Testis (tissue), 2 donors: ENCODE measurements at regions not wholly inside any gene's neighbourhood (a gene's known extent, or its start where the extent isn't known, plus 50 kb on each side); places are given as distances from the start of the nearest gene placed in this dataset.

ENCODE experiments used
- DNase-seq: peaks from one replicate; pipeline ENCODE4 v3.0.0-alpha.2; 2019
- H3K27ac ChIP-seq, 2 donors: fragments of 200-600 bp; sonication (generic); one replicate each; pipeline ENCODE4 v1.5.1; 2019
- H3K27me3 ChIP-seq: fragments of 200-600 bp; sonication (generic); one replicate; pipeline ENCODE4 v1.5.1; 2019
- H3K36me3 ChIP-seq: fragments of 200-600 bp; sonication (generic); one replicate; pipeline ENCODE4 v1.5.1; 2017; ENCODE audit warnings: low read depth; ENCODE audit errors: missing control alignments
- H3K4me1 ChIP-seq: fragments of 200-600 bp; sonication (generic); one replicate; pipeline ENCODE4 v1.5.1; 2019
- H3K4me3 ChIP-seq, 2 donors: fragments of 200-600 bp; sonication (generic); one replicate each; pipeline ENCODE4 v1.5.1; 2017 to 2019
- H3K9me3 ChIP-seq: fragments of 200-600 bp; sonication (generic); one replicate; pipeline ENCODE4 v1.5.1; 2017
- POLR2A ChIP-seq: fragments of 450-650 bp; IDR thresholded peaks from one replicate; pipeline ENCODE4 v1.6.1; 2017; ENCODE audit warnings: antibody characterized with exemption, mild to moderate bottlenecking, moderate library complexity
- WGBS, 2 donors: methylation state at CpG; one replicate each; pipeline ENCODE4 v1.1.5; 2018; 5-methylcytosine and 5-hydroxymethylcytosine counted together
- intact Hi-C: fragments of 100-400 bp; cut with DNase I; formaldehyde crosslinking; loops from one replicate; pipeline ENCODE4 v1.15.1; 2023; ENCODE audit warnings: low total_unique reads
- TF ChIP-seq, protein P1 (sequence below), 3 experiments: fragments of 450-650 bp in 2 of 3; fragments of 200-600 bp in 1 of 3; sonication (generic) in 1 of 3; IDR thresholded peaks; one replicate each; pipeline ENCODE4 v1.5.1; 2016 to 2019; ENCODE audit warnings: antibody characterized with exemption in 3 of 3, mild to moderate bottlenecking in 2 of 3, moderate library complexity in 1 of 3

DNA sequence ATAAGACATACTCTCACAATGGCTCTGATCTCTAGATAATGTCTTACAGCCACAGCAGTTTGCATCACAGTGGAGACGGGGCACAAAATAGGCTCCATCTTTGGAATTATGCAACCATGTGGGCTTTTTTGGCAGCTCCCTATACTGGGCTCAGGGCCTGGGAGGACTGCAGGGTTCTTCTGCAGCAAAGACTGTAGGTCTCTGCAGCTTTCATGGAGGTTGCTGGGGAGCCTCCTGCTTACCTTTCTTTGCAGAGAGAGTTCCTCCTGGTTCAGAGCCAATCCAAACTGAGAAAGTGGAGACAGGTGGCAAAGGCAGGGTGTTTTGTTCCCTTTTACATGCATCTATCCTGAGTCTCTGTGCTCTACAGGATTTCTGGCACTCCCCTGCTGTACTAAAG, 558.0 kb downstream of the TLR4 start:
- Histone ChIP-seq H3K27me3 (no peaks in the 10 kb centered on the region), H3K9me3 (no peaks in the 10 kb centered on the region), H3K36me3 (no peaks in the 10 kb centered on the region), H3K27ac (no peak overlapping the region), H3K4me1 (no peaks in the 10 kb centered on the region), H3K4me3 (no peak overlapping the region)
- no peak for TF ChIP-seq POLR2A
- TF ChIP-seq, protein P1, sequence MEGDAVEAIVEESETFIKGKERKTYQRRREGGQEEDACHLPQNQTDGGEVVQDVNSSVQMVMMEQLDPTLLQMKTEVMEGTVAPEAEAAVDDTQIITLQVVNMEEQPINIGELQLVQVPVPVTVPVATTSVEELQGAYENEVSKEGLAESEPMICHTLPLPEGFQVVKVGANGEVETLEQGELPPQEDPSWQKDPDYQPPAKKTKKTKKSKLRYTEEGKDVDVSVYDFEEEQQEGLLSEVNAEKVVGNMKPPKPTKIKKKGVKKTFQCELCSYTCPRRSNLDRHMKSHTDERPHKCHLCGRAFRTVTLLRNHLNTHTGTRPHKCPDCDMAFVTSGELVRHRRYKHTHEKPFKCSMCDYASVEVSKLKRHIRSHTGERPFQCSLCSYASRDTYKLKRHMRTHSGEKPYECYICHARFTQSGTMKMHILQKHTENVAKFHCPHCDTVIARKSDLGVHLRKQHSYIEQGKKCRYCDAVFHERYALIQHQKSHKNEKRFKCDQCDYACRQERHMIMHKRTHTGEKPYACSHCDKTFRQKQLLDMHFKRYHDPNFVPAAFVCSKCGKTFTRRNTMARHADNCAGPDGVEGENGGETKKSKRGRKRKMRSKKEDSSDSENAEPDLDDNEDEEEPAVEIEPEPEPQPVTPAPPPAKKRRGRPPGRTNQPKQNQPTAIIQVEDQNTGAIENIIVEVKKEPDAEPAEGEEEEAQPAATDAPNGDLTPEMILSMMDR (IDR thresholded peaks at IDR 0.05): no peak
- 71 to 88% methylated on average over 1 of the region's 1 CpG for WGBS, 2 donors
- intact Hi-C loops: no loop called here
- no peak for DNase-seq

DNA sequence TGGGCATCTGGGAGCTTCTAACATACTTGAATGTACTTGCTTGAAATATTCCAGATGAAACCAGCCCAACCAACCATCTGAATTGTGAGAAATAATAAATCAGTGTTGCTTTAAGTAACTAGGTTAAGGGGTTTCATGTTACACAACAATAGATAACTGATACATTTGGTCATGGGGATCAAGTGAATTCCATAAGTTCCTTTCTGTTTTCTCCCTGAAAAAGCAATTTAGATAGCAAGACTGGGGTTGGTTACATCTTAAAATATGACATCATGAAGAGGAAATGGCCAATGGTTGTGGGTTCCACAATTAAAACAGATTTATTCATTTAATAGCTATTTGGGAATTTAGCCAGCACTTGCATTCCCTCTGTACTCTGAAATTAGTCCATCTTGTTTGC, 559.7 kb downstream of the TLR4 start:
- Histone ChIP-seq H3K27me3 (no peaks in the 10 kb centered on the region), H3K36me3 (no peaks in the 10 kb centered on the region), H3K4me1 (no peaks in the 10 kb centered on the region), H3K27ac (no peak overlapping the region), H3K9me3 (no peaks in the 10 kb centered on the region), H3K4me3 (no peak overlapping the region)
- TF ChIP-seq, protein P1 (IDR thresholded peaks at IDR 0.05): no peak
- TF ChIP-seq POLR2A: no peak
- no peak for DNase-seq
- intact Hi-C loops: no loop called here

DNA sequence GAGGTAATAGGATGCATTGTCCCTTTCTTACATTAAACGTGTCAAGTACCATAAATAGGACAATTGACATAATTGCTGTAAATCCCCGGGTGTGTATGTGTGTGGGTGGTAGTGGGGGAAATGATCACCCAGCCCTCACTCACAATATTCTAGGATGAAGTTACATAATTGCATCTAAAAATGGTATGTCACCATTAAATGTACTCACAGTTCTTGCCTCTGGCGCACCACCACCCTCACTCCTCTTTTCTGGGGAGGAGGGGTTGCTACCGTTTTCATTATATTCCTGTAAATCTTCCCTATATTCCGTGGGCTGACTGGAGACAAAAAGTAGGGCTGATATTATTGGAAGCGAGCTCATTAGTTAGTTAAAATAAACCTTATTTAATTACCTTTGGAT, 563.8 kb downstream of the TLR4 start:
- no peak for DNase-seq
- no peaks in the 10 kb centered on the region for H3K9me3 ChIP-seq
- no peaks in the 10 kb centered on the region for H3K36me3 ChIP-seq
- H3K27me3 ChIP-seq: no peaks in the 10 kb centered on the region
- no peak for TF ChIP-seq POLR2A
- no peak overlapping the region for H3K27ac ChIP-seq
- intact Hi-C loops: no loop called here
- H3K4me1 ChIP-seq: no peaks in the 10 kb centered on the region
- H3K4me3 ChIP-seq: no peak overlapping the region
- 75 to 78% methylated on average over 6 of the region's 6 CpGs for WGBS, 2 donors

DNA sequence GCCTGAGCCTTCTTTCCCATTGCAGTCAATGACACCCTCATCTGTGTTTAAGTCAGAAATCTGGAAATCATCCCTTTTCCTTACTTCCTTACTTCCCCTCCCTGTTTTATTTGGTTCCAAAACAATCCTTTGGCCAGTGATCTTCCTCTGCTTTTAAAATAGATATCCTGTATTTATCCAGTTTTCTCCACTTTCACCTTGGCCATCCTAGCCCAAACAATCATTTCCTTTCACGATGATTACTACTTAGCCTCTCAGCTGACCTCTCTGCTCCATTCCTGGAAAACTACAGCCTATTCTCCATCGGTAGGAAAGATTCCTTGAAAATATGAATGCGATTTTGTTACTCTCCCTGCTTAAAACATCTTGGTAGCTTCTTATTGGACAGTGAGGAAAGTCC, 565.4 kb downstream of the TLR4 start:
- 72 to 74% methylated on average over 3 of the region's 3 CpGs for WGBS, 2 donors
- TF ChIP-seq, protein P1 (IDR thresholded peaks at IDR 0.05): no peak
- TF ChIP-seq POLR2A: no peak
- H3K9me3 ChIP-seq: no peaks in the 10 kb centered on the region
- intact Hi-C loops: no loop called here
- H3K4me1 ChIP-seq: no peaks in the 10 kb centered on the region
- DNase-seq: no peak
- H3K4me3 ChIP-seq: no peak overlapping the region
- H3K36me3 ChIP-seq: no peaks in the 10 kb centered on the region
- no peak overlapping the region for H3K27ac ChIP-seq
- no peaks in the 10 kb centered on the region for H3K27me3 ChIP-seq

DNA sequence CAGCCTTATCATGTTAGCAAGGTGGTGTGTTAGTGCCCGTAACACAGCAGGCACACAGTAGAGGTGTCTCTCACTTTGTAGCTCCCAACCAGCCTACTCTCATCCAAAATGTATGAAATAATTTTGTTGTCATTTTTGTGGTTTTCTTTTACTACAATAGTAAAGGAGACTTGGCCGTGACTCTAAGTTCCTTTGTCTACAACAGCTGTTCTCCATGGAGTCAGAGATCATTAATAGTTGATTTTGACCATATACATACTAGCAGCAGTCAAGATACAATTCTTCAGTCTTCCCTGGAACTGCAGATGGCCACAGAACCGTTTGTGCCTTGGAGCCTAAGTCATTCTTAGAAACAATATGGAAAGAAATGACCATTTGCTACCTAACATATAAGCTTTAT, 567.1 kb downstream of the TLR4 start:
- Histone ChIP-seq H3K36me3 (no peaks in the 10 kb centered on the region), H3K4me3 (no peak overlapping the region), H3K4me1 (no peaks in the 10 kb centered on the region), H3K27me3 (no peaks in the 10 kb centered on the region), H3K9me3 (no peaks in the 10 kb centered on the region), H3K27ac (no peak overlapping the region)
- no peak for DNase-seq
- WGBS, 2 donors: 75% methylated on average over 3 of the region's 3 CpGs
- TF ChIP-seq, protein P1 (IDR thresholded peaks at IDR 0.05): no peak
- TF ChIP-seq POLR2A: no peak
- intact Hi-C loops: no loop called here
